ENCODE measurements at regions not wholly inside any gene's neighbourhood (a gene's known extent, or its start where the extent isn't known, plus 50 kb on each side); places are given as distances from the start of the nearest gene placed in this dataset.
A peak's percentile ranks its signal among the peaks of the same experiment; 100 is the strongest.

DNA sequence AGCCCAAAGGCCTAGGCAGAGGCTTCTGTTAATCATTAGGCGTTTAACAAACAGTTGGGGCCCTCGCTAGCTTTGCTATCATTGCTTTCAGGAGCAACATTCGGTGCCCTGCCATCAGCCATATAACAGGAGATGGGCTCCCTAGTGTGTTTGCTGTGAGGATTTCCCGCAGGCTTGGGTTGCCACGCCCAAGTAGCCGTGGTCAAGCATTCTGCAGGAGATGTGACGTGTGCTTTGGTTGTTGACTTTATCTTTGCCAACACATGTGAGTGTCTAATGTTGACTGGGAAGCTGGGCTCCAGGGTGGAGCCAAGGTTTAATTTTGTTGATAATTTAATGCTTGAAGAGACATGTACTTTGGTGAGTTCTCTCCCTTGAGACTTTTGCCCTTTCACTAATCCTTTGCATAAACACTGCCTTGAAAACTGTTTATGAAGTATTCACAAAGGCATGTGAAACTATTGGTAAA, 184.6 kb upstream of the KIT start (continued):
- TF ChIP-seq ZNF142 (CRISPR knock-in tag; IDR thresholded peaks at IDR 0.05) (no peak), HDAC1 (CRISPR knock-in tag; IDR thresholded peaks at IDR 0.05) (0 out of 2 replicates have a peak, but pooled peaks have one; percentile 27), POLR2A (IDR thresholded peaks at IDR 0.05; ENCODE audit: insufficient read depth in 1 of 2, low read depth in 2 of 2, low read length in 2 of 2) (no peak), SIX1 (CRISPR knock-in tag; IDR thresholded peaks at IDR 0.05; ENCODE audit: borderline replicate concordance) (no peak), ZNF414 (CRISPR knock-in tag; IDR thresholded peaks at IDR 0.05) (no peak), YEATS4 (CRISPR knock-in tag; IDR thresholded peaks at IDR 0.05; ENCODE audit: borderline replicate concordance) (no peak), ZNF839 (CRISPR knock-in tag; IDR thresholded peaks at IDR 0.05; ENCODE audit: borderline replicate concordance) (no peak), NR2F1 (CRISPR knock-in tag; IDR thresholded peaks at IDR 0.05) (no peak), RAD21 (CRISPR knock-in tag; IDR thresholded peaks at IDR 0.05) (no peak), SP1 (IDR thresholded peaks at IDR 0.05) (no peak), SP1 (CRISPR knock-in tag; IDR thresholded peaks at IDR 0.05) (no peak), MIER3 (CRISPR knock-in tag; IDR thresholded peaks at IDR 0.05; ENCODE audit: borderline replicate concordance) (no peak), ELF3 (CRISPR knock-in tag; IDR thresholded peaks at IDR 0.05) (no peak)
- TF ChIP-seq, protein P1, sequence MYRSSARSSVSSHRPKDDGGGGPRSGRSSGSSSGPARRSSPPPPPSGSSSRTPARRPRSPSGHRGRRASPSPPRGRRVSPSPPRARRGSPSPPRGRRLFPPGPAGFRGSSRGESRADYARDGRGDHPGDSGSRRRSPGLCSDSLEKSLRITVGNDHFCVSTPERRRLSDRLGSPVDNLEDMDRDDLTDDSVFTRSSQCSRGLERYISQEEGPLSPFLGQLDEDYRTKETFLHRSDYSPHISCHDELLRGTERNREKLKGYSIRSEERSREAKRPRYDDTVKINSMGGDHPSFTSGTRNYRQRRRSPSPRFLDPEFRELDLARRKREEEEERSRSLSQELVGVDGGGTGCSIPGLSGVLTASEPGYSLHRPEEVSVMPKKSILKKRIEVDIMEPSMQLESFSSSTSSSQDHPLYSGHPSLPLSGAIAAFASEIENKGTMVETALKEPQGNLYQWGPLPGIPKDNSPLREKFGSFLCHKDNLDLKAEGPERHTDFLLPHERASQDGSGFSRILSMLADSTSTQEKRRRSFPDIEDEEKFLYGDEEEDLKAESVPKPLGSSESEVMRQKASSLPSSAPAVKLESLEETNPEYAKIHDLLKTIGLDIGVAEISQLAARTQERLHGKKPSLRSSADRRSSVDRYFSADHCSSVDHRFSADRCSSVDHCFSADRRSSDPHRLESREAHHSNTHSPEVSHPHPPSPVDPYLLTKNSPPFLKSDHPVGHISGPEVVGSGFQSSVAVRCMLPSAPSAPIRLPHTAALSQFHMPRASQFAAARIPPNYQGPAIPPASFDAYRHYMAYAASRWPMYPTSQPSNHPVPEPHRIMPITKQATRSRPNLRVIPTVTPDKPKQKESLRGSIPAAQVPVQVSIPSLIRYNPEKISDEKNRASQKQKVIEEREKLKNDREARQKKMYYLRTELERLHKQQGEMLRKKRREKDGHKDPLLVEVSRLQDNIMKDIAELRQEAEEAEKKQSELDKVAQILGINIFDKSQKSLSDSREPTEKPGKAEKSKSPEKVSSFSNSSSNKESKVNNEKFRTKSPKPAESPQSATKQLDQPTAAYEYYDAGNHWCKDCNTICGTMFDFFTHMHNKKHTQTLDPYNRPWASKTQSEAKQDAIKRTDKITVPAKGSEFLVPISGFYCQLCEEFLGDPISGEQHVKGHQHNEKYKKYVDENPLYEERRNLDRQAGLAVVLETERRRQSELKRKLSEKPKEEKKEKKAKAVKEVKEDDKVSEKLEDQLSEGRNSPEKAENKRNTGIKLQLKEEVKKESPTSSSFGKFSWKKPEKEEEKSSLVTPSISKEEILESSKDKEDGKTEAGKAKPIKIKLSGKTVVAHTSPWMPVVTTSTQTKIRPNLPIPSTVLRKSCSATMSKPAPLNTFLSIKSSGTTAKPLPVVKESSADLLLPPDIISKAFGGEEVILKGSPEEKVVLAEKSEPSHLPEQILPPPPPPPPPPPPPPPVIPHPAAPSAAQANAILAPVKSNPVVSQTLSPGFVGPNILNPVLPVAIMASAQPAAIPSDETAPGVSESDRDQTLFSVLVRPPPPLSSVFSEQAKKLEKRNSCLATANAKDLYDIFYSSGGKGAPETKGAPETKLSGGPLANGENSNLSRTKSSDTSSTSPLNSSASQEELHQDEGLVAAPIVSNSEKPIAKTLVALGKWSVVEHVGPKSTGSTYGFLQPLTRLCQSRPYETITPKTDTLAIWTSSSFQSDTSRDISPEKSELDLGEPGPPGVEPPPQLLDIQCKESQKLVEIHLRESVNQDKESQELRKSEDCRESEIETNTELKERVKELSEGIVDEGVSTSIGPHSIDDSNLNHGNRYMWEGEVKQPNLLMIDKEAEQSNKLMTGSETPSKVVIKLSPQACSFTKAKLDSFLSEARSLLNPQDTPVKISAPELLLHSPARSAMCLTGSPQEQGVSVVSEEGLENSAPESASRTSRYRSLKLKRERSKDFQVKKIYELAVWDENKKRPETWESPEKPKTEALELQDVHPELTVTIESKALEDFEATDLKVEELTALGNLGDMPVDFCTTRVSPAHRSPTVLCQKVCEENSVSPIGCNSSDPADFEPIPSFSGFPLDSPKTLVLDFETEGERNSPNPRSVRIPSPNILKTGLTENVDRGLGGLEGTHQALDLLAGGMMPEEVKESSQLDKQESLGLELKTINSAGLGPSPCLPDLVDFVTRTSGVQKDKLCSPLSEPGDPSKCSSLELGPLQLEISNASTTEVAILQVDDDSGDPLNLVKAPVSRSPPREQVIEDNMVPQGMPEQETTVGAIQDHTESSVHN (CRISPR knock-in tag; IDR thresholded peaks at IDR 0.05) = no peak
- TF ChIP-seq, protein P2, sequence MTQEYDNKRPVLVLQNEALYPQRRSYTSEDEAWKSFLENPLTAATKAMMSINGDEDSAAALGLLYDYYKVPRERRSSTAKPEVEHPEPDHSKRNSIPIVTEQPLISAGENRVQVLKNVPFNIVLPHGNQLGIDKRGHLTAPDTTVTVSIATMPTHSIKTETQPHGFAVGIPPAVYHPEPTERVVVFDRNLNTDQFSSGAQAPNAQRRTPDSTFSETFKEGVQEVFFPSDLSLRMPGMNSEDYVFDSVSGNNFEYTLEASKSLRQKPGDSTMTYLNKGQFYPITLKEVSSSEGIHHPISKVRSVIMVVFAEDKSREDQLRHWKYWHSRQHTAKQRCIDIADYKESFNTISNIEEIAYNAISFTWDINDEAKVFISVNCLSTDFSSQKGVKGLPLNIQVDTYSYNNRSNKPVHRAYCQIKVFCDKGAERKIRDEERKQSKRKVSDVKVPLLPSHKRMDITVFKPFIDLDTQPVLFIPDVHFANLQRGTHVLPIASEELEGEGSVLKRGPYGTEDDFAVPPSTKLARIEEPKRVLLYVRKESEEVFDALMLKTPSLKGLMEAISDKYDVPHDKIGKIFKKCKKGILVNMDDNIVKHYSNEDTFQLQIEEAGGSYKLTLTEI (CRISPR knock-in tag; conservative IDR thresholded peaks at IDR 0.05) = no peak
